ENCODE measurements at regions not wholly inside any gene's neighbourhood (a gene's known extent, or its start where the extent isn't known, plus 50 kb on each side); places are given as distances from the start of the nearest gene placed in this dataset.

DNA sequence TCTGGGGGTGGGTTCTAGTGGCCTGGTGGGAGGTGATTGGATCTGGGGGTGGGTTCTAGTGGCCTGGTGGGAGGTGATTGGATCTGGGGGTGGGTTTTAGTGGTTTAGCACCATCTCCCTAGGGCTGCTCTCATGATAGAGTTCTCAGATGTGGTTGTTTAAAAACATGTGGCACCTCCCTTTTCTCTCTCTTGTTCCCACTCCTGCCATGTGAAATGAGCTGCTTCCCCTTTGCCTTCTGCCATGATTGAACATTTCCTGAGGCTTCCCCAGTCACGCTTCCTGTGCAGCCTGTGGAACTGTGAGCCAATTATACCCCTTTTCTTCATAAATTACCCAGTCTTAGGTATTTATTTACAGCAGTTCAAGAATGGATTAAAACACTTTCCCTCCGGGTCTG, 327.3 kb upstream of the AJAP1 start:
- no peak for TF ChIP-seq CTCF (IDR thresholded peaks at IDR 0.05)
- TF ChIP-seq POLR2A (IDR thresholded peaks at IDR 0.05), result no peak
